Keratinocyte (primary cell): ENCODE measurements at regions not wholly inside any gene's neighbourhood (a gene's known extent, or its start where the extent isn't known, plus 50 kb on each side); places are given as distances from the start of the nearest gene placed in this dataset.

ENCODE experiments used
- DNase-seq: peaks from one replicate; pipeline ENCODE4 v3.0.0-alpha.2; 2011; ENCODE audit warnings: low read depth, missing footprints, low spot score
- FAIRE-seq: peaks from 2 replicates; lab custom pipeline; 2011; peaks lifted over from hg19 to GRCh38; lab: Jason Lieb, UNC
- H2AFZ ChIP-seq: 2 replicates; pipeline ENCODE4 v1.6.0; 2012; ENCODE audit warnings: low read length, control low read depth, inconsistent platforms; ENCODE audit not compliant: control insufficient read depth
- H3K27ac ChIP-seq: 2 replicates; pipeline ENCODE4 v1.5.1; 2011; ENCODE audit warnings: low read length; ENCODE audit not compliant: control insufficient read depth, insufficient read depth
- H3K27me3 ChIP-seq: 3 replicates; pipeline ENCODE4 v1.6.0; 2011; ENCODE audit warnings: low read length; ENCODE audit not compliant: control insufficient read depth, insufficient read depth; ENCODE audit errors: extremely low read depth
- H3K36me3 ChIP-seq, 2 experiments: 2 replicates in 1 of 2; 3 replicates in 1 of 2; pipeline ENCODE4 v1.5.1; 2011; ENCODE audit warnings: low read length in 2 of 2, mild to moderate bottlenecking in 1 of 2; ENCODE audit not compliant: control insufficient read depth in 2 of 2, insufficient read depth in 2 of 2; ENCODE audit errors: extremely low read depth in 1 of 2
- H3K4me1 ChIP-seq: 3 replicates; pipeline ENCODE4 v1.5.1; 2011; ENCODE audit warnings: low read length; ENCODE audit not compliant: control insufficient read depth, insufficient read depth; ENCODE audit errors: extremely low read depth
- H3K4me2 ChIP-seq: 3 replicates; pipeline ENCODE4 v1.6.0; 2011; ENCODE audit warnings: low read depth, low read length; ENCODE audit not compliant: control insufficient read depth, insufficient read depth; ENCODE audit errors: extremely low read depth
- H3K4me3 ChIP-seq, 3 experiments: fragments of 200-600 bp in 1 of 3; sonication (generic) in 1 of 3; 2 replicates in 2 of 3; 3 replicates in 1 of 3; pipeline ENCODE4 v1.5.1; 2011 to 2016; ENCODE audit warnings: low read length in 3 of 3, mild to moderate bottlenecking in 3 of 3, control low read depth in 2 of 3, inconsistent platforms in 1 of 3, low read depth in 1 of 3, mixed read lengths in 1 of 3, mixed run types in 1 of 3, moderate library complexity in 1 of 3; ENCODE audit not compliant: control insufficient read depth in 2 of 3, insufficient read depth in 2 of 3; ENCODE audit errors: extremely low read depth in 1 of 3
- H3K79me2 ChIP-seq: 2 replicates; pipeline ENCODE4 v1.6.0; 2012; ENCODE audit warnings: low read length; ENCODE audit not compliant: control insufficient read depth, insufficient read depth
- H3K9ac ChIP-seq: 3 replicates; pipeline ENCODE4 v1.6.0; 2011; ENCODE audit warnings: low read length; ENCODE audit not compliant: control insufficient read depth, insufficient read depth; ENCODE audit errors: extremely low read depth
- H3K9me1 ChIP-seq: 3 replicates; pipeline ENCODE4 v1.6.0; 2011; ENCODE audit warnings: low read length; ENCODE audit not compliant: control insufficient read depth, insufficient read depth; ENCODE audit errors: extremely low read depth
- H3K9me3 ChIP-seq: 2 replicates; pipeline ENCODE4 v1.5.1; 2012; ENCODE audit warnings: low read depth, low read length; ENCODE audit not compliant: control insufficient read depth
- H4K20me1 ChIP-seq: 3 replicates; pipeline ENCODE4 v1.6.0; 2011; ENCODE audit warnings: low read length; ENCODE audit not compliant: control insufficient read depth, insufficient read depth; ENCODE audit errors: extremely low read depth
- CTCF ChIP-seq, 3 experiments: IDR thresholded peaks in 1 of 3; conservative IDR thresholded peaks in 1 of 3; optimal IDR thresholded peaks in 1 of 3; 2 replicates in 2 of 3; 3 replicates in 1 of 3; pipeline versions ENCODE3 to v1.5.1; 2011; ENCODE audit warnings: low read length in 3 of 3, mild to moderate bottlenecking in 3 of 3, moderate library complexity in 2 of 3, control low read depth in 1 of 3, inconsistent platforms in 1 of 3; ENCODE audit not compliant: insufficient read depth in 2 of 3; ENCODE audit errors: extremely low read depth in 1 of 3
- EZH2 ChIP-seq: IDR thresholded peaks from one replicate; pipeline ENCODE4 v1.6.1; 2012; ENCODE audit warnings: inconsistent platforms, mild to moderate bottlenecking, low read length, moderate library complexity
- dilution Hi-C: fragments of 300-500 bp; cut with MboI; formaldehyde crosslinking; loops from one replicate; pipeline ENCODE4 v1.7.0; 2020; ENCODE audit warnings: low sequenced_read_pairs; ENCODE audit not compliant: extremely low pct_ligation_motif_present

DNA sequence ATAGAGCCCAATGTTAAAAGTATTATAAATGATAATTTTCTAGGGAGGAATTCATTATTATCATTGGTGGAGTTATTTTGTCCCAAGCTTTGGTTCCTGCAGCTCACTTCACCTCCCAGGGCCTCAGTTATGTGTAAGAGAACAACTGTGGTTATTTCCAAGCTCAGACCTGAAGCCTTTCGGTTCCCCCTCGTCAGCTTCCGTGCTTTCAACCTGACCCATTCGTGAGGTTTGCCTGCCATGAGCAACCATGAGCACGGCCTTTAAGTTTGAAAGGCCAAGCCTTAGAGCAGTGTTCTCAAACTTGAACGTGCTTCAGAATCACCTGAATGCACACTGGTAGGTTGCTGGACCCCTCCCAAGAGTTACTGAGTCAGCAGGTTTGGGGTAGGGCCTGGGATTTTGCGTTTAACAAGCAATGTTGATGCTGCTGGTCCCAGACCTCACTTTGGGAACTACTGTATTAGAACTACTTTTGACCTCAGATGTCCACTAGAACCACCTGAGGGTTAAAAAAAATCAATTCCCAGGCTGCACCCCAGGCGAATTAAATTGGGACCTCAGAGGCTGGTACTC lies 133.0 kb upstream of the PRMT8 start:
- no peak overlapping the region for H3K9ac ChIP-seq
- no peaks in the 10 kb centered on the region for H3K9me3 ChIP-seq
- no peaks in the 10 kb centered on the region for H3K79me2 ChIP-seq
- no peak overlapping the region for H3K4me2 ChIP-seq
- no peaks in the 10 kb centered on the region for H3K27me3 ChIP-seq
- no peaks in the 10 kb centered on the region for H3K36me3 ChIP-seq
- H3K4me1 ChIP-seq = no peaks in the 10 kb centered on the region
- no peak for TF ChIP-seq EZH2
- TF ChIP-seq CTCF (optimal IDR thresholded peaks at IDR 0.05 in 1 of 3, IDR thresholded peaks at IDR 0.05 in 1 of 3, conservative IDR thresholded peaks at IDR 0.05 in 1 of 3; ENCODE audit: extremely low read depth in 1 of 3, insufficient read depth in 2 of 3, low read length in 3 of 3) = no peak
- FAIRE-seq (no peak), DNase-seq (no peak)
- dilution Hi-C loops = no loop called here
- H3K9me1 ChIP-seq = no peaks in the 10 kb centered on the region
- no peak overlapping the region for H3K27ac ChIP-seq
- H4K20me1 ChIP-seq = no peaks in the 10 kb centered on the region
- no peak overlapping the region for H3K4me3 ChIP-seq
- H2AFZ ChIP-seq = no peak overlapping the region

DNA sequence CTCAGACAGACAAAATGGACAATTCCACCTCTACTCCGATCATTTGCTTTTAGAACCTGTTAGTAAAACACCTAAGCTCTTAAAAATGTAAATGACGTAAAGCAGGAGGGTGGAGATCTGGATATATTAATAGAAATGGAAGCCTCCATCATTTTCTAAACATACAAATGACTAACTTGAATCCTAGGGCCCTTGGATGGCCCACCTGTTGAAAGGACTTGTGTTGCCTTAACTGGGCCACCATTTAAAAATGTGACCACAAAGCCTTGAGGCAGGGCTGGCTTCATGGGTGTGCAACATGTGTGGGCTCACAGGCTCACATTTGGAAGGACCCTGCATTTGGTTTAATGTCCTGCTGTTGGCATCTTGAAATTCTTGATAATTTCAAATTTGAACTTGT lies 131.5 kb upstream of the PRMT8 start:
- TF ChIP-seq CTCF (optimal IDR thresholded peaks at IDR 0.05 in 1 of 3, IDR thresholded peaks at IDR 0.05 in 1 of 3, conservative IDR thresholded peaks at IDR 0.05 in 1 of 3; ENCODE audit: extremely low read depth in 1 of 3, insufficient read depth in 2 of 3, low read length in 3 of 3) = no peak
- TF ChIP-seq EZH2 = no peak
- Histone ChIP-seq H3K9me1 (no peaks in the 10 kb centered on the region), H4K20me1 (no peaks in the 10 kb centered on the region), H3K36me3 (no peaks in the 10 kb centered on the region), H3K79me2 (no peaks in the 10 kb centered on the region), H3K9me3 (no peaks in the 10 kb centered on the region), H3K4me1 (no peaks in the 10 kb centered on the region), H3K27ac (no peak overlapping the region), H3K27me3 (no peaks in the 10 kb centered on the region), H2AFZ (no peak overlapping the region), H3K4me2 (no peak overlapping the region), H3K9ac (no peak overlapping the region), H3K4me3 (no peak overlapping the region)
- dilution Hi-C loops = no loop called here
- DNase-seq = no peak
- FAIRE-seq = no peak
